ENCODE measurements at regions not wholly inside any gene's neighbourhood (a gene's known extent, or its start where the extent isn't known, plus 50 kb on each side); places are given as distances from the start of the nearest gene placed in this dataset.
A peak's percentile ranks its signal among the peaks of the same experiment; 100 is the strongest.
"Not testable (repeated sequence)": the region's sequence is repeated elsewhere in the genome, so short reads cannot be mapped to it uniquely, and the experiment has no call there.

GRCh38 chr7:65317372-65317771, 56.3 kb upstream of the ZNF92 start:
- no peak for DNase-seq (ENCODE audit: low read depth in 2 of 2, low spot score in 1 of 2)

GRCh38 chr7:65310761-65311160, 62.9 kb upstream of the ZNF92 start:
- DNase-seq (ENCODE audit: low read depth in 2 of 2, low spot score in 1 of 2), result no peak

DNA sequence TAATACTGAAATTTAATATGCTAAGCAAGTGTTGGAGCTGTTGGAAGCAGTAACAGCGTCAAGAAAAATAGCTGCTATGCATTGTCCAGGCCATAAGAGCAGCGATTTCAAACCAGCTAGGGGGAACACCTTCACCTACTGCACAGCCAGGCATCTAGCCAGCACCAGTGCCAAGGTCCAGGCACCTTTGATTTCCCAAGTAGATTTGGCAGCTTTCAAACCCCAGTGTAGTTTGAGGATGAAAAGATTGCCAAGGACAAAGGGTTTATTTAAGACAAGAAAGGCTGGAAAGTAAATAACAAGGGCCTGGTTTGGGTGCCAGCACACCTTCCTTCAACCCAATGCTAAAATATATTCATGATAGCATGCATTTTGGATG, 65.4 kb upstream of the ZNF92 start:
- DNase-seq (ENCODE audit: low read depth in 2 of 2, low spot score in 1 of 2), result no peak

GRCh38 chr7:65307651-65308299, 65.9 kb upstream of the ZNF92 start:
- DNase-seq (ENCODE audit: low read depth in 2 of 2, low spot score in 1 of 2), result peak; percentile 13 to 32

- DNase-seq (ENCODE audit: low read depth in 2 of 2, low spot score in 1 of 2), result no peak
Measured at GRCh38 chr7:65304175-65304574, 69.5 kb upstream of the ZNF92 start.

DNA sequence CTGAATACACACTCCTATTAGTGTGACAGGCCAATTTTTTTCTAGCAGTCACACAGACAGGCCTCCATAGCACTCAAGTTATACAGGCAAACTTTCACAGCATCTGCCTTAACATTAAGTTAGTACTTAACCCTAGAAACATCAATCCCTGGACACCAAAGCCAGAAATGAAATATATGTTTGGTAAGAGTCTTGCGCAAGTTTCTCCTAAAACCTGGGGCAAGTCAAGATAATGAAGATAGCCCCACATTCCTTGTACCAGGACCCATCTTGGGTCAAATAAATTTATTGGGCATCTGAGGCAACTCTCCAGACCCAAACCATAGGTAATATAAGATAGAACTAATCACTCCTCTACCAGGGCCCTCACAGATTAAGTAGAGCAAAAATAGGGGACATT, 70.8 kb upstream of the ZNF92 start:
- DNase-seq (ENCODE audit: low read depth in 2 of 2, low spot score in 1 of 2), result no peak

- no peak for DNase-seq (ENCODE audit: low read depth in 2 of 2, low spot score in 1 of 2)
Measured at GRCh38 chr7:65301007-65301406, 72.6 kb upstream of the ZNF92 start.

- no peak for DNase-seq (ENCODE audit: low read depth in 2 of 2, low spot score in 1 of 2)
Measured at GRCh38 chr7:65295409-65295808, 78.2 kb upstream of the ZNF92 start.

- not testable (repeated sequence) for DNase-seq (ENCODE audit: low read depth in 2 of 2, low spot score in 1 of 2)
Measured at GRCh38 chr7:65290340-65290739, 83.3 kb upstream of the ZNF92 start.

DNA sequence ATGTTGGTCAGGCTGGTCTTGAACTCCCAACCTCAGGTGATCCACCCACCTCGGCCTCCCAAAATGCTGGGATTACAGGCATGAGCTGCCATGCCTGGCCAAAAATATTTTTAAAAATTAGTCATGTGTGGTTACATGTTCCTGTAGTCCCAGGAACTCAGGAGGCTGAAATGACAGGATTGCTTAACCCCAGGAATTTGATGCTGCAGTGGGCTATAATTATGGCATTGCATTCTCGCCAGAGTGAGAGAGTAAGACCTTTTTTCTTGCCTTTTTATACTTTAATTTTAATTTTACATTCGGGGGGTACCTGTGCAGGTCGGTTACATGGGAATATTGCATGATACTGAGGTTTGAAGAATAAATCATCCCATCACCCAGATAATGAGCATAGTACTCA, 86.6 kb upstream of the ZNF92 start:
- no peak for DNase-seq (ENCODE audit: low read depth in 2 of 2, low spot score in 1 of 2)

DNA sequence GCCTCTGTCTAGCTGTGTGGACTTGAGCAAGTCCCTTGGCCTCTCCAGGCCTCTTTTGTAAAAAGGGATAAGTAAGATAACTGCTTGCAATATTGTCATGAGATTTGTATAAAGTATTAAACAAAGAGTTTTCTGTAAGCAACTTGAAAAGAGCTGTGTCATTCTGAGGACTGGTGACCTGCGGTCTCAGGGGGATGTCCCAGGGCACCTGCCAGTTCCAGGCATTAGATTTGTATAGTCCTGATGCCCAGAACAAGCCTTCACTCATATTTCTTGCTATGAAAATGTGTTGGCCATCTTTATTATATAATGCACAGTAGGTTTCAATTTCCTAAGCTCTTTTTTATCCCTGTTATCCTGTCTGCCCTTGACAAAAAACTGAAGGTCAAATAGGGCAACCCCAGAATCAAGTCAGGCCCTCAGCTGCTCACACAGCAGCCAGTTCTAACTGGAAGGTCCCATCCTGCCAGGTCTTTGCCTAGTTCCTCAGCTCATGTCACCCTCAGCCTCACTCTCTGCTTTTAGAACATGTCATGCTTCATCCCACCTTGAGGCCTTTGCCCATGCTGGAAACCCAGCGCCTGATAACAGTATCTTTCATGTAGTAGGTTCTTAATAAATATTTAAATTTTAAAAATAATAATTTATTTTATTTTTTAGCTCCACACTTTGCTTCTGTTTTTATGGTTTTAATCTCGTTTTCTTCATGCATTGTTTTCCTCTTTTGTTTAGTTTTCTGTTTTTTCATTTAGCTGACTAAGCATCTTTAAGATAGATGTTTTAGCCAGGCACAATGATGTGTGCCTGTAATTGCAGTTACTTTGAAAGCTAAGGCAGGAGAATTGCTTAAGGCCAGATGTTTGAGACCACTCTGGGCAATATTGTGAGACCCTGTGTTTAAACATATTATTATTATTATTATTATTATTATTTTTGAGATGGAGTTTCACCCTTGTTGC, 87.5 kb upstream of the ZNF92 start:
- no peak for DNase-seq (ENCODE audit: low read depth in 2 of 2, low spot score in 1 of 2)

DNA sequence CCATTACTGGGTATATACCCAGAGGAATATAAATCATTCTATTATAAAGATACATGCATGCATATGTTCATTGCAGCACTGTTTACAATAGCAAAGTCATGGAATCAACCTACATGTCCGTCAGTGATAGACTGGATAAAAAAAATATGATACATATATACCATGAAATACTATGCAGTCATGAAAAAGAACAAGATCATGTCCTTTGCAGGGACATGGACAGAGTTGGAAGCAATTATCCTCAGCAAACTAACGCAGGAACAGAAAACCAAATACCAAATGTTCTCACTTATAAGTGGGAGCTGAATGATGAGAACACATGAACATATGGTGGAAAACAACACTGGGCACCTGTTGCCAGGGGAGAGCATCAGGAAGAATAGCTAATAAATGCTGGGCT, 88.4 kb upstream of the ZNF92 start:
- not testable (repeated sequence) for DNase-seq (ENCODE audit: low read depth in 2 of 2, low spot score in 1 of 2)

- no peak for DNase-seq (ENCODE audit: low read depth in 2 of 2, low spot score in 1 of 2)
Measured at GRCh38 chr7:65279795-65280194, 93.9 kb upstream of the ZNF92 start.

DNA sequence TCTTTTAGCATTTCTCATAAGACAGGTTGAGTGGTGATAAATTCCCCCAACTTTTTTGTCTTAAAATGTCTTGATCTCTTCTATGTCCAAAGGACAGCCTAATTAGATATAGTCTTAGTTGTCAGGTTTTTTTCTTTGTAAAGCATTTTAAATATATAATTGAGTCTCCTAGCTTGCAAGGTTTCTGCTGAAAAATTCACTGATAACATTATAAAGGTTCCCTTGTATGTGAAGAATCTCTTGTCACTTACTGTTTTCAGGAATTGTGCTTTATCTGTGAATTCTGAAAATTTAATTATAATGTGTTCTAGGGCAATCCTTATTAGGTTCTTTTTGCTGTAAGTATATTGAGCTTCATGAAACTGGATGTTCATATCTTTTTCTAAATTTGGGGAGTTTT, 96.8 kb upstream of the ZNF92 start:
- DNase-seq (ENCODE audit: low read depth in 2 of 2, low spot score in 1 of 2), result no peak

DNA sequence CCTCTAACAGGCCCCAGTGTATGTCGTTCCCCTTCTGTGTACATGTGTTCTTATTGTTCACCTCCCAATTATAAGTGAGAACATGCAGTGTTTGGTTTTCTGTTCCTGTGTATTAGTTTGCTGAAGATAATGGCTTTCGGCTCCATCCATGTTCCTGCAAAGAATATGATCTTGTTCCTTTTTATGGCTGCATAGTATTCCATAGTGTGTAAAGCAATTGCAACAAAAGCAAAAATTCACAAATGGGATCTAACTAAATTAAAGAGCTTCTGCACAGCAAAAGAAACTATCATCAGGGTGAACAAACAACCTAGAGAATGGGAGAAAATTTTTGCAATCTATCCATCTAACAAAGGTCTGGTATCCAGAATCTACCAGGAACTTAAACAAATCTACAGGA, 102.2 kb upstream of the ZNF92 start:
- not testable (repeated sequence) for DNase-seq (ENCODE audit: low read depth in 2 of 2, low spot score in 1 of 2)

DNA sequence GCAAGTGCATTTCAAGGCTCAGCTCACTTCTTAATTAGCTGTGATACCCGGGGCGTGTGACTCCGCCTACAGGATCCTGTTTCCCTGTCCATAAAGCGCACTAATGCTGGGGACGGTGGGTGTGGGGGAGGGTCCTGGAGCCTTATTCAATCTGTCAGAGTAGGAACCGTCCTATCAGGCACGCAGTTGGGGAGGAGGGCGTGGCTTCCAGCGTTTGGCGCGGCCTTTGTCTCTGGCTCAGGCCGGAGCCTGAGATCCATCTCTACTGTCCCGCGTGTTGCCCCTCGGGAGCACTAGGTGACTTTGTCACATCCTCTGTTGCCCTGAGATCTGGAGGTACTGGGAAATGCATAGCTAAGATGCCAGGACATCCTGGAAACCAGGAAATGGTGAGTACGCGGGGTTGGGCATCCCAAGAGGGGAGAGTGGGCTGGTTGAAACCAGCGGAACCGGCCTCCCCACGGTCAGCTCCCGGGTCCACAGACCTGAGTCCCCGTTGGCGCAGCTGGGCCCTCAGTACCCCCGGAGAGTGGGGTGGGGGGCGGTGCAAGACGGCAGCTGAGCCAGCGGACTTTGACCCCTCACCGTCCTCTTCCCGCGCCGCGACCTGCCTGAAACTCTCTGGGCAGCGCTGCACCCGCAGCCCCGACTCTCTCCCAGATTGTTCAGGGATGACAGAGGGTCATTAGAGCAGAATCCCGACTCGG, 104.4 kb upstream of the ZNF92 start:
- no peak for DNase-seq (ENCODE audit: low read depth in 2 of 2, low spot score in 1 of 2)

GRCh38 chr7:65268782-65269149, 104.9 kb upstream of the ZNF92 start:
- DNase-seq (ENCODE audit: low read depth in 2 of 2, low spot score in 1 of 2), result no peak

- no peak for DNase-seq (ENCODE audit: low read depth in 2 of 2, low spot score in 1 of 2)
Measured at GRCh38 chr7:65265933-65266519, 107.6 kb upstream of the ZNF92 start.

DNA sequence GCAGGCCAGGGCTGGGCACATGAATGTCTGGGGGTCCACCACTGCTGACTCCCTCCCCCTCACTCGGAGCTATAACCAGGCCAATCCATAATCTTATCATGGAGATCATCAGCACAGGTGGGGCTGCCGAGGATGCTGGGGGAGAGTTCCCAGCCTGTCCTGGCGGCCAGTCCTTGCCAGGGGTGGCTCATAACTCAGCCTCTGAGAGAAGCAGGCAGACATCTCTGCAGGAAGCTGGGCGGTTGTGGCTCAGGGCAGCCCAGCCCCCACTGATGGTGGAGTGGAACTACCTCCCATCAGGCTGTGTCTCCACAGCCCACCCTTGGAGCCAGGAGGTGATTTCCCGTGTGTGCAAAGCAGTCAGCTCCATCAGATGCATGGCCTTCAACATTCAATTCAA, 109.4 kb upstream of the ZNF92 start:
- DNase-seq (ENCODE audit: low read depth in 2 of 2, low spot score in 1 of 2), result no peak

DNA sequence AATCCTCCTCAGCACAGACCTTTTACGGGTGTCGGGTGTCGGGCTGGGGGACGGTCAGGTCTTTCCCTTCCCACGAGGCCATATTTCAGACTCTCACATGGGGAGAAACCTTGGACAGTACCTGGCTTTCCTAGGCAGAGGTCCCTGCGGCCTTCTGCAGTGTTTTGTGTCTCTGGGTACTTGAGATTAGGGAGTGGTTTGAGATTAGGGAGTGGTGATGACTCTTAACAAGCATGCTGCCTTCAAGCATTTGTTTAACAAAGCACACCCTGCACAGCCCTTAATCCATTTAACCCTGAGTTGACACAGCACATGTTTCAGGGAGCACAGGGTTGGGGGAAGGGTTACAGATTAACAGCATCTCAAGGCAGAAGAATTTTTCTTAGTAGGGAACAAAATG, 113.0 kb upstream of the ZNF92 start:
- not testable (repeated sequence) for DNase-seq (ENCODE audit: low read depth in 2 of 2, low spot score in 1 of 2)

GRCh38 chr7:65259864-65260525, 113.7 kb upstream of the ZNF92 start:
- not testable (repeated sequence) for DNase-seq (ENCODE audit: low read depth in 2 of 2, low spot score in 1 of 2)
